Mesenchymal stem cell (in vitro differentiated cells and primary cell): ENCODE measurements at regions not wholly inside any gene's neighbourhood (a gene's known extent, or its start where the extent isn't known, plus 50 kb on each side); places are given as distances from the start of the nearest gene placed in this dataset.

Source experiments
- DNase-seq: peaks from one replicate; pipeline ENCODE4 v3.0.0-alpha.2; 2013
- H2AFZ ChIP-seq: one replicate; pipeline ENCODE4 v1.6.1; 2013; ENCODE audit warnings: low read depth, mild to moderate bottlenecking, control low read depth, inconsistent platforms, low read length, moderate library complexity
- H2AK5ac ChIP-seq: 2 replicates; pipeline ENCODE4 v1.6.1; 2013; ENCODE audit warnings: low read length, moderate library complexity, mild to moderate bottlenecking, inconsistent platforms; ENCODE audit not compliant: severe bottlenecking
- H2BK120ac ChIP-seq: one replicate; pipeline ENCODE4 v1.6.1; 2013; ENCODE audit warnings: low read depth, mild to moderate bottlenecking, inconsistent platforms, low read length, moderate library complexity
- H2BK12ac ChIP-seq, 2 experiments: one replicate each; pipeline ENCODE4 v1.6.1; 2013; ENCODE audit warnings: inconsistent platforms in 2 of 2, low read length in 2 of 2, mild to moderate bottlenecking in 2 of 2, moderate library complexity in 2 of 2, control low read depth in 1 of 2
- H2BK15ac ChIP-seq: one replicate; pipeline ENCODE4 v1.6.1; 2013; ENCODE audit warnings: mild to moderate bottlenecking, low read depth, inconsistent platforms; ENCODE audit not compliant: poor library complexity, severe bottlenecking
- H2BK5ac ChIP-seq: 2 replicates; pipeline ENCODE4 v1.6.1; 2013; ENCODE audit warnings: low read depth, mild to moderate bottlenecking, low read length, control low read depth, inconsistent platforms; ENCODE audit not compliant: poor library complexity, severe bottlenecking
- H3K14ac ChIP-seq, 2 experiments: one replicate each; pipeline ENCODE4 v1.6.1; 2013; ENCODE audit warnings: inconsistent platforms in 2 of 2, low read length in 2 of 2, control low read depth in 1 of 2, mild to moderate bottlenecking in 1 of 2, moderate library complexity in 1 of 2
- H3K18ac ChIP-seq, 2 experiments: one replicate each; pipeline ENCODE4 v1.6.1; 2013; ENCODE audit warnings: inconsistent platforms in 2 of 2, low read length in 2 of 2, control low read depth in 1 of 2, low read depth in 1 of 2, mild to moderate bottlenecking in 1 of 2
- H3K23ac ChIP-seq, 2 experiments: one replicate each; pipeline ENCODE4 v1.6.1; 2013; ENCODE audit warnings: inconsistent platforms in 2 of 2, low read length in 2 of 2, mild to moderate bottlenecking in 2 of 2, moderate library complexity in 2 of 2, control low read depth in 1 of 2
- H3K27ac ChIP-seq: 2 replicates; pipeline ENCODE4 v1.5.1; 2013; ENCODE audit warnings: mild to moderate bottlenecking, moderate library complexity, low read length, control low read depth, inconsistent platforms; ENCODE audit not compliant: poor library complexity, severe bottlenecking
- H3K27me3 ChIP-seq, 2 experiments: 2 replicates each; pipeline versions ENCODE4 v1.6.1 to v1.7.0; 2013; ENCODE audit warnings: low read length in 2 of 2, mild to moderate bottlenecking in 2 of 2, moderate library complexity in 2 of 2, control low read depth in 1 of 2, inconsistent platforms in 1 of 2; ENCODE audit not compliant: control insufficient read depth in 1 of 2, insufficient read depth in 1 of 2
- H3K36me3 ChIP-seq, 2 experiments: 2 replicates each; pipeline versions ENCODE4 v1.6.1 to v1.7.0; 2013; ENCODE audit warnings: low read length in 2 of 2, control low read depth in 1 of 2, inconsistent platforms in 1 of 2, low read depth in 1 of 2, mild to moderate bottlenecking in 1 of 2; ENCODE audit not compliant: insufficient read depth in 2 of 2, control insufficient read depth in 1 of 2
- H3K4ac ChIP-seq, 2 experiments: one replicate each; pipeline ENCODE4 v1.6.1; 2013; ENCODE audit warnings: inconsistent platforms in 2 of 2, low read length in 2 of 2, mild to moderate bottlenecking in 2 of 2, moderate library complexity in 2 of 2, control low read depth in 1 of 2, low read depth in 1 of 2
- H3K4me1 ChIP-seq: 2 replicates; pipeline ENCODE4 v1.6.1; 2013; ENCODE audit warnings: low read depth, low read length, control low read depth; ENCODE audit not compliant: control insufficient read depth, insufficient read depth
- H3K4me2 ChIP-seq: 2 replicates; pipeline ENCODE4 v1.6.1; 2013; ENCODE audit warnings: low read length, mild to moderate bottlenecking, inconsistent platforms; ENCODE audit not compliant: poor library complexity, severe bottlenecking
- H3K4me3 ChIP-seq, 2 experiments: 2 replicates each; pipeline versions ENCODE4 v1.5.1 to v1.7.0; 2013; ENCODE audit warnings: low read length in 2 of 2, mild to moderate bottlenecking in 2 of 2, control low read depth in 1 of 2, low read depth in 1 of 2; ENCODE audit not compliant: insufficient read depth in 1 of 2
- H3K79me1 ChIP-seq: replicated peaks from 2 replicates; pipeline ENCODE4 v1.6.1; 2013; ENCODE audit warnings: mild to moderate bottlenecking, control low read depth, low read length, inconsistent platforms; ENCODE audit not compliant: poor library complexity, severe bottlenecking
- H3K9ac ChIP-seq: 2 replicates; pipeline ENCODE4 v1.7.0; 2013; ENCODE audit warnings: mild to moderate bottlenecking, low read length, moderate library complexity
- H3K9me3 ChIP-seq: 2 replicates; pipeline ENCODE4 v1.7.0; 2013; ENCODE audit warnings: mild to moderate bottlenecking, low read length; ENCODE audit not compliant: control insufficient read depth
- H4K8ac ChIP-seq: one replicate; pipeline ENCODE4 v1.6.1; 2013; ENCODE audit warnings: inconsistent platforms, mild to moderate bottlenecking, low read length, moderate library complexity
- H4K91ac ChIP-seq: one replicate; pipeline ENCODE4 v1.6.1; 2013; ENCODE audit warnings: mild to moderate bottlenecking, low read length, inconsistent platforms
- WGBS: methylation state at CpG from one replicate; pipeline ENCODE4 v1.1.7; 2013; ENCODE audit warnings: mixed read lengths; 5-methylcytosine and 5-hydroxymethylcytosine counted together

DNA sequence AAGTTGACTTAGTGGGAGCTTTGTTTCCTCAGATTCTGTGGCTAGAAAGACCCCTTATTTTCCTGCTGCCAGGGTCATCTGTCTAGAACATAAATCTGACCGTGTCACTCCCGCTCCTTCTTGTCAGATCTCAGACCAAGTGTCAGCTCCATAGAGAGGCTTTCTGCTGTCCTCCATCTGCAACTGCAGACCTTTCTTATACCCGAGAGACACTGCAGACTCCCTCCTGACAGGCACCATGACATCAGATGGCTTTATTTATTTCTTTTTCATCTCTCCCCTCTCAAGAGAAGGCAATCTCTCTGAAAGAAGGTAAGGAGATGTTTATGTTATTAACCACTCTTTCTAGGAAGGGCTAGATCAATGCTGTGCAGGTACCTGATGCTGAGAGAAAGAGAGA is 726.5 kb downstream of the UQCRFS1 start:
- Histone ChIP-seq H3K4me1 (peaks cover 9% of the 10 kb centered on the region), H3K9me3 (no peaks in the 10 kb centered on the region), H2BK5ac (no peak overlapping the region), H3K4me2 (no peak overlapping the region), H2BK12ac (no peak overlapping the region), H2AK5ac (no peak overlapping the region), H3K4ac (no peak overlapping the region), H3K18ac (no peak overlapping the region), H3K9ac (no peak overlapping the region), H2BK120ac (no peak overlapping the region), H3K79me1 (no peaks in the 10 kb centered on the region), H3K27me3 (peaks cover 0 to 20% of the 10 kb centered on the region in 2 experiments), H4K8ac (no peak overlapping the region), H3K36me3 (no peaks in the 10 kb centered on the region), H2BK15ac (no peak overlapping the region), H3K27ac (no peak overlapping the region), H3K4me3 (no peak overlapping the region), H4K91ac (no peak overlapping the region), H2AFZ (no peak overlapping the region), H3K14ac (no peak overlapping the region), H3K23ac (no peak overlapping the region)
- DNase-seq: no peak
- WGBS: 56% methylated on average over 2 of the region's 3 CpGs

- no peak overlapping the region for H3K4ac ChIP-seq
- no peak overlapping the region for H2BK5ac ChIP-seq
- no peak overlapping the region for H2BK12ac ChIP-seq
- no peak overlapping the region for H3K14ac ChIP-seq
- no peak overlapping the region for H3K9ac ChIP-seq
- no peak overlapping the region for H3K4me2 ChIP-seq
- 49% methylated on average over 7 of the region's 9 CpGs for WGBS
- H2BK15ac ChIP-seq: no peak overlapping the region
- H4K91ac ChIP-seq: no peak overlapping the region
- peaks cover 0 to 20% of the 10 kb centered on the region in 2 experiments for H3K27me3 ChIP-seq
- no peaks in the 10 kb centered on the region for H3K9me3 ChIP-seq
- DNase-seq: no peak
- peaks cover 11% of the 10 kb centered on the region for H3K4me1 ChIP-seq
- H3K23ac ChIP-seq: no peak overlapping the region
- H2AFZ ChIP-seq: no peak overlapping the region
- no peak overlapping the region for H2BK120ac ChIP-seq
- H3K18ac ChIP-seq: no peak overlapping the region
- no peaks in the 10 kb centered on the region for H3K36me3 ChIP-seq
- H2AK5ac ChIP-seq: no peak overlapping the region
- H3K27ac ChIP-seq: no peak overlapping the region
- H4K8ac ChIP-seq: no peak overlapping the region
- H3K79me1 ChIP-seq: no peaks in the 10 kb centered on the region
- no peak overlapping the region for H3K4me3 ChIP-seq
These were observed 727.7 kb downstream of the UQCRFS1 start for GRCh38 chr19:28485292-28485691.

DNA sequence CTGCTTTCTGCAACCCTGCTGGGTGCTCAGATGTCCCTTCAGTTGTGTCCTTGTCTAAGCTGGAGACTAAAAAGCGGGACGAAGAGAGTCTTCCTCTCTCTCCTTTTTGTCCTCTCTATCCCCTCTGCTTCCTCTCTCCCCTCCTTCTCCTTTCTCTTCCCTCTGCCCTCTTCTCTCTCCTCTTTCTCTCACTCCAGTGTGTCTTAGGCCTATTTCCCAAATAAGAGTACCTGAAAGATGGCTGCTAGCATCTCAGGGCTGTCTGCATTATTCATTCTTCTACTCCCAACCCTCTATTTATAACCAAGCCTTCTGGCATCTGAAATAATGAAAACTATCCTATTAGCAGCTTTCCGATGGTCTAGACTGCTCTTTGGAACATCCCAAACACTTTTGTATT is 729.8 kb downstream of the UQCRFS1 start:
- no peak overlapping the region for H4K8ac ChIP-seq
- H3K4me3 ChIP-seq: no peak overlapping the region
- H3K27me3 ChIP-seq: peaks cover 0 to 10% of the 10 kb centered on the region in 2 experiments
- H3K18ac ChIP-seq: no peak overlapping the region
- no peak overlapping the region for H3K4ac ChIP-seq
- H2AFZ ChIP-seq: no peak overlapping the region
- H2BK120ac ChIP-seq: no peak overlapping the region
- no peaks in the 10 kb centered on the region for H3K79me1 ChIP-seq
- H4K91ac ChIP-seq: no peak overlapping the region
- no peak overlapping the region for H2BK12ac ChIP-seq
- H3K27ac ChIP-seq: no peak overlapping the region
- H3K4me1 ChIP-seq: peaks cover 13% of the 10 kb centered on the region
- no peak overlapping the region for H3K23ac ChIP-seq
- no peak overlapping the region for H2BK15ac ChIP-seq
- no peaks in the 10 kb centered on the region for H3K36me3 ChIP-seq
- peak overlapping the region; percentile 57 for H2AK5ac ChIP-seq
- WGBS: 90% methylated on average over 3 of the region's 3 CpGs
- H3K14ac ChIP-seq: no peak overlapping the region
- no peak overlapping the region for H2BK5ac ChIP-seq
- H3K9ac ChIP-seq: no peak overlapping the region
- H3K4me2 ChIP-seq: no peak overlapping the region
- H3K9me3 ChIP-seq: no peaks in the 10 kb centered on the region
- DNase-seq: no peak

DNA sequence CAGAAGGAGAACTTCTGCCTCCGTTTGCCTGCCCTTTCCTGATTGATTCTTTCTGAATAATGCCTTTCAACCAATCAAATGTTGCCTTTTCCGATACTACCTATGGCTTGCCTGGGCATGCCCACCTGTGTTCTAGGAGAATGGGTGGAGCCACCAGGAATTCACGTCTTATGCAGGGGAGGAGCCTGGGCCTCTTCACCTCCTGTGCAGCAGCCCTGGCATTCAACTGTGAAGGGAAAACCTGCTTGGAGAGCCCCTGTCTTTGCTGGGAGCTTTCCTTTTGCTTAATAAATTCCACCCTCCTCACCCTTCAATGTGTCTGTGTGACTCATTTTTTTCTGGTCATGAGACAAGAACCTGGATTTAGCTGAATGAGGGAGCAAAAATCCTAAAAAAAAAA is 730.7 kb downstream of the UQCRFS1 start:
- no peak overlapping the region for H2BK15ac ChIP-seq
- peaks cover 13% of the 10 kb centered on the region for H3K4me1 ChIP-seq
- H4K91ac ChIP-seq: no peak overlapping the region
- H3K9ac ChIP-seq: no peak overlapping the region
- H4K8ac ChIP-seq: no peak overlapping the region
- H2BK5ac ChIP-seq: no peak overlapping the region
- no peaks in the 10 kb centered on the region for H3K36me3 ChIP-seq
- H3K4ac ChIP-seq: no peak overlapping the region
- H3K4me3 ChIP-seq: no peak overlapping the region
- no peak overlapping the region for H2AFZ ChIP-seq
- H2AK5ac ChIP-seq: no peak overlapping the region
- H3K27me3 ChIP-seq: peaks cover 0 to 10% of the 10 kb centered on the region in 2 experiments
- H3K23ac ChIP-seq: no peak overlapping the region
- no peaks in the 10 kb centered on the region for H3K9me3 ChIP-seq
- H3K27ac ChIP-seq: no peak overlapping the region
- H3K14ac ChIP-seq: no peak overlapping the region
- no peak overlapping the region for H2BK120ac ChIP-seq
- no peaks in the 10 kb centered on the region for H3K79me1 ChIP-seq
- H3K4me2 ChIP-seq: no peak overlapping the region
- H2BK12ac ChIP-seq: no peak overlapping the region
- no peak overlapping the region for H3K18ac ChIP-seq
- DNase-seq: no peak
- WGBS: 77% methylated on average over 3 of the region's 3 CpGs
